ENCODE measurements at regions not wholly inside any gene's neighbourhood (a gene's known extent, or its start where the extent isn't known, plus 50 kb on each side); places are given as distances from the start of the nearest gene placed in this dataset.

GRCh38 chr4:56158483-56158882, 209.7 kb downstream of the CEP135 start:
- no peak for TF ChIP-seq AHDC1 (CRISPR knock-in tag; IDR thresholded peaks at IDR 0.05; ENCODE audit: borderline replicate concordance)
- no peak for TF ChIP-seq ZNF337 (CRISPR knock-in tag; IDR thresholded peaks at IDR 0.05; ENCODE audit: borderline replicate concordance, low read depth)
- TF ChIP-seq SMYD3 (CRISPR knock-in tag; IDR thresholded peaks at IDR 0.05): no peak
- no peak for TF ChIP-seq ZNF816 (CRISPR knock-in tag; IDR thresholded peaks at IDR 0.05; ENCODE audit: borderline replicate concordance)
- no peak for TF ChIP-seq POLR2A (IDR thresholded peaks at IDR 0.05; ENCODE audit: insufficient read depth in 1 of 2, low read depth in 2 of 2, low read length in 2 of 2)
- no peak for TF ChIP-seq ZSCAN9 (CRISPR knock-in tag; IDR thresholded peaks at IDR 0.05; ENCODE audit: borderline replicate concordance)
- no peak for TF ChIP-seq SAFB2 (CRISPR knock-in tag; IDR thresholded peaks at IDR 0.05; ENCODE audit: borderline replicate concordance, low read depth)
- no peak for TF ChIP-seq ZNF274 (CRISPR knock-in tag; IDR thresholded peaks at IDR 0.05)
- TF ChIP-seq HCFC1 (IDR thresholded peaks at IDR 0.05; ENCODE audit: low read depth, low read length): no peak
- no peak for TF ChIP-seq ZNF280B (CRISPR knock-in tag; IDR thresholded peaks at IDR 0.05; ENCODE audit: borderline replicate concordance)

Data from HepG2 (cell line).